MM.1S (cell line): ENCODE measurements at regions not wholly inside any gene's neighbourhood (a gene's known extent, or its start where the extent isn't known, plus 50 kb on each side); places are given as distances from the start of the nearest gene placed in this dataset.

Experiments used
- DNase-seq: peaks from one replicate; pipeline ENCODE4 v3.0.0-alpha.2; 2015
- H2AFZ ChIP-seq: fragments of 300-600 bp; sonication (generic); 2 replicates; pipeline ENCODE4 v1.6.0; 2016; ENCODE audit warnings: antibody characterized with exemption, low read length
- H3F3A ChIP-seq: fragments of 300-600 bp; sonication (generic); 2 replicates; pipeline ENCODE4 v1.6.1; 2016; ENCODE audit warnings: mild to moderate bottlenecking, antibody characterized with exemption, low read length, moderate library complexity, mixed read lengths; ENCODE audit not compliant: insufficient read depth
- H3K27ac ChIP-seq: fragments of 300-600 bp; sonication (generic); 2 replicates; pipeline ENCODE4 v1.5.1; 2016; ENCODE audit warnings: mild to moderate bottlenecking, low read length
- H3K27me3 ChIP-seq: fragments of 300-600 bp; sonication (generic); replicated peaks from 2 replicates; pipeline ENCODE4 v1.6.0; 2016; ENCODE audit warnings: low read length; ENCODE audit not compliant: insufficient read depth
- H3K36me3 ChIP-seq: fragments of 300-600 bp; sonication (generic); replicated peaks from 2 replicates; pipeline ENCODE4 v1.6.1; 2016; ENCODE audit warnings: mild to moderate bottlenecking, low read length, mixed read lengths; ENCODE audit not compliant: insufficient read depth
- H3K4me1 ChIP-seq: fragments of 300-600 bp; sonication (generic); 2 replicates; pipeline ENCODE4 v1.6.1; 2016; ENCODE audit warnings: low read length, mixed read lengths
- H3K4me2 ChIP-seq: fragments of 300-600 bp; sonication (generic); 2 replicates; pipeline ENCODE4 v1.6.0; 2016; ENCODE audit warnings: low read depth, low read length
- H3K4me3 ChIP-seq: fragments of 300-600 bp; sonication (generic); 2 replicates; pipeline ENCODE4 v1.5.1; 2016; ENCODE audit warnings: low read length, mixed read lengths
- H3K79me2 ChIP-seq: fragments of 300-600 bp; sonication (generic); 2 replicates; pipeline ENCODE4 v1.6.1; 2016; ENCODE audit warnings: mixed run types, low read length, mixed read lengths
- H3K9ac ChIP-seq: fragments of 300-600 bp; sonication (generic); 2 replicates; pipeline ENCODE4 v1.6.1; 2016; ENCODE audit warnings: low read length, mixed read lengths
- H3K9me2 ChIP-seq: fragments of 300-600 bp; sonication (generic); replicated peaks from 2 replicates; pipeline ENCODE4 v1.6.1; 2016; ENCODE audit warnings: mild to moderate bottlenecking, low read length, mixed read lengths; ENCODE audit not compliant: insufficient read depth
- H3K9me3 ChIP-seq: fragments of 300-600 bp; sonication (generic); replicated peaks from 2 replicates; pipeline ENCODE4 v1.6.1; 2016; ENCODE audit warnings: mild to moderate bottlenecking, low read length, mixed read lengths; ENCODE audit not compliant: insufficient read depth
- H4K20me1 ChIP-seq: fragments of 300-600 bp; sonication (generic); 2 replicates; pipeline ENCODE4 v1.6.1; 2016; ENCODE audit warnings: mild to moderate bottlenecking, low read length, moderate library complexity, mixed read lengths; ENCODE audit not compliant: insufficient read depth
- CTCF ChIP-seq: fragments of 300-600 bp; sonication (generic); IDR thresholded peaks from 2 replicates; pipeline ENCODE4 v1.5.1; 2016; ENCODE audit warnings: antibody characterized with exemption, low read length, mixed read lengths
- EZH2 ChIP-seq: fragments of 300-600 bp; sonication (generic); optimal IDR thresholded peaks from 2 replicates; pipeline ENCODE3; 2017; ENCODE audit warnings: low read depth, mild to moderate bottlenecking, antibody characterized with exemption, low read length, mixed read lengths
- EZH2phosphoT487 ChIP-seq: fragments of 300-600 bp; sonication (generic); IDR thresholded peaks from 2 replicates; pipeline ENCODE4 v1.6.1; 2018; ENCODE audit warnings: antibody characterized with exemption, low read length

DNA sequence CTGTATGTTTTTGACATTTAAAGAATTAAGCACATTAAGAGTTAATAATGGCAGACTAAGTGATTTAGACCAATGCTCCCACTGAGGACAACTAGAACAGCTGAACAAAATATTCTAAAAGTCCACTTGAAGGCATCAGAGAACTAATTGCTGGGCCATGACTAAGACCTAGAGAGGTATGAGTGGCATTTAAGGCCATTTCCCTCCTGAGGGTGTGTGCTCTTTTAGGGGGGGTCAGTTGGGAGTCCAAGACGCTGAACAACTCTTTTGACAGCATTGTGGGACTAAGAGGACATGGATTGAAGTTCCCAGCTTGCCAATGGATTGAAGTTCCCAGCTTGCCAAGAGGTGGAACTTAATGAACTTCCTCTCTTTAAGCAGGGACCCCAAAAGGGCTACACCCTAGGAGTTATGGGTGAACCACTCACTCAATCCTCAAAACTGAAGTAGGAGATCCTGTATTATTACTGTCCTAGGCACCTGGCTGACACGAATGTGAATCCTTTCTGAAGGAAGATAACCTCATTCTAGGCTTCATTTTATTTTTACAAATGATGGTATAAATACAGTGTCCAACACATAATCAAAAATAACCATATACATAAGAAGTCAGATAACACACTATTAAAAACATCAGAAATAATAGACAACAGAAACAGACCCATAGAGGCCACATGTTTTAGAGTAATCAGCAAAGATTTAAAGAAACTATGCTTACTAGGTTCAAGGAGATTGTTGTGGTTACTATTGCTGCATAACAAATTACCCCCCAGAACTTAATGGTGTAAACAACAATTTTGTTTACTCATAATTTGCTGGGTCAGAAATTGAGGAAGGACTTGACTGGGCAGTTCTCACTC lies 175.1 kb downstream of the VEGFA start:
- TF ChIP-seq EZH2phosphoT487: no peak
- TF ChIP-seq EZH2: no peak
- no peak for TF ChIP-seq CTCF
- H4K20me1 ChIP-seq: no peaks in the 10 kb centered on the region
- H3K79me2 ChIP-seq: no peaks in the 10 kb centered on the region
- H3K9me2 ChIP-seq: no peaks in the 10 kb centered on the region
- H2AFZ ChIP-seq: no peak overlapping the region
- no peak overlapping the region for H3K27ac ChIP-seq
- no peak overlapping the region for H3K4me3 ChIP-seq
- H3K9me3 ChIP-seq: no peaks in the 10 kb centered on the region
- no peaks in the 10 kb centered on the region for H3K4me1 ChIP-seq
- H3K36me3 ChIP-seq: no peaks in the 10 kb centered on the region
- H3K4me2 ChIP-seq: no peak overlapping the region
- no peaks in the 10 kb centered on the region for H3F3A ChIP-seq
- no peaks in the 10 kb centered on the region; the same call in 1 of the 2 replicates for H3K27me3 ChIP-seq
- H3K9ac ChIP-seq: no peak overlapping the region
- no peak for DNase-seq

DNA sequence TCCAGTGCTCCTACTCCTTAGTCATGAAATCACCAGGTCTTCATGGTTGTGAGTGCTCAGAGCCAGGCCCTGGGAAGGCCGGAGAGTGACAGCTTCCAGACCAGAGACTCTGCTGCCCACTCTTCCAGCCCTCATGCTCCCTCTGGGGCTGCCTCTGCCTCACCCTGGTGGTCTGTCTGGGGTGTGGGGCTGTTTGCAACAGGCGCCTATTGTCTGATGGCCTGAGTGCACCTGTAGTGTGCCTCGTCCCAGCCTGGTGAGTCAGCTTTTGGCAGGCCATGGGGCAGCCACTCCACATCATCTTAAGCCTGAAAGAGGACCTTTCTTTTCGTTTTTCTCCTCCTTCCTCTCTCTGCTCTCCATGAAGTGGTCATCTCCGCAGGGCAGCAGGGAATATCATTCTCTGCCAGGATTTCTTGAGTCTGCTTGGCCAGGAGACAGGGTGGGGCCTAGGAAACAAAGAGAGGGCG lies 173.8 kb downstream of the VEGFA start:
- no peak overlapping the region for H3K9ac ChIP-seq
- DNase-seq: no peak
- TF ChIP-seq EZH2 (no peak), CTCF (no peak), EZH2phosphoT487 (no peak)
- H3K9me2 ChIP-seq: no peaks in the 10 kb centered on the region
- no peaks in the 10 kb centered on the region for H3K79me2 ChIP-seq
- H3K9me3 ChIP-seq: no peaks in the 10 kb centered on the region
- no peak overlapping the region for H3K4me2 ChIP-seq
- no peaks in the 10 kb centered on the region for H4K20me1 ChIP-seq
- H3K27ac ChIP-seq: no peak overlapping the region
- H2AFZ ChIP-seq: no peak overlapping the region
- no peak overlapping the region for H3K4me3 ChIP-seq
- no peaks in the 10 kb centered on the region for H3K4me1 ChIP-seq
- H3F3A ChIP-seq: no peaks in the 10 kb centered on the region
- H3K27me3 ChIP-seq: no peaks in the 10 kb centered on the region; the same call in 1 of the 2 replicates
- no peaks in the 10 kb centered on the region for H3K36me3 ChIP-seq

DNA sequence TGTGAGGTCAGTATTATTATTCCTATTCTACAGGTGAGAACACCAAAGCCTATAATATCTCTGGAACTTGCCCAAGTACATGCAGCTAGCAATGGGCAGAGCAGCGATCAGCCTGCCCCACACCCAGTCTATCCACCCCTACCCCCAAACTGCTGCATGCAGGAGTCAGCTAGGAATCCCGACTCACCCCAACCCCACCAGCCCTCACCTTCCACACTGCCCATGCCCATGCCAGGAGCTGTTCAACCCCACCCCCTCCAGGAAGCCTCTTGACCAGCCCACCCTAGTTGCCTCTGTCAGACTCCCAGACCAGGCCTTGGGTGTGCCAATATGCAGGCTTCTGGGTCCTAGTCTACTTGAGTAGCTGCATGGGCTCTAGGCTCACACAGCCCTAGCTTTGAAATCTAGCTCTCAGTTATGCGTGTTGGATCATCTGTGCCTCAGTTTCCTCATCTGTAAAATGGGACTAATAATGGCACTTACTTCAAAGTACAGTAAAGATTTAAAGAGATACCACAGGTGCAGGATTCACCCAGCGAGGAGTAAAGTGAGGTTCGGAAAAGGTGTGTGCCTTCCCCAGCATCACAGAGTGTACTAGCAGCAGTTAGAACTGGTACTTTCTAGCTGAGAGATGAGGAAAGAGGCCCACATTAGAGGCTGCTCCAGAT lies 173.2 kb downstream of the VEGFA start:
- no peak overlapping the region for H3K27ac ChIP-seq
- no peaks in the 10 kb centered on the region for H3K9me3 ChIP-seq
- H3K9me2 ChIP-seq: no peaks in the 10 kb centered on the region
- no peak overlapping the region for H2AFZ ChIP-seq
- H3F3A ChIP-seq: no peaks in the 10 kb centered on the region
- H3K4me2 ChIP-seq: no peak overlapping the region
- H3K4me3 ChIP-seq: no peak overlapping the region
- no peaks in the 10 kb centered on the region for H4K20me1 ChIP-seq
- no peaks in the 10 kb centered on the region for H3K79me2 ChIP-seq
- H3K36me3 ChIP-seq: no peaks in the 10 kb centered on the region
- TF ChIP-seq CTCF (no peak), EZH2phosphoT487 (no peak), EZH2 (no peak)
- DNase-seq: no peak
- H3K9ac ChIP-seq: no peak overlapping the region
- no peaks in the 10 kb centered on the region; the same call in 1 of the 2 replicates for H3K27me3 ChIP-seq
- no peaks in the 10 kb centered on the region for H3K4me1 ChIP-seq
